HS-27A (cell line): ENCODE measurements at regions not wholly inside any gene's neighbourhood (a gene's known extent, or its start where the extent isn't known, plus 50 kb on each side); places are given as distances from the start of the nearest gene placed in this dataset.

ENCODE experiments used
- DNase-seq: peaks from one replicate; pipeline ENCODE4 v3.0.0-alpha.2; 2012; ENCODE audit warnings: low read depth, missing footprints

DNA sequence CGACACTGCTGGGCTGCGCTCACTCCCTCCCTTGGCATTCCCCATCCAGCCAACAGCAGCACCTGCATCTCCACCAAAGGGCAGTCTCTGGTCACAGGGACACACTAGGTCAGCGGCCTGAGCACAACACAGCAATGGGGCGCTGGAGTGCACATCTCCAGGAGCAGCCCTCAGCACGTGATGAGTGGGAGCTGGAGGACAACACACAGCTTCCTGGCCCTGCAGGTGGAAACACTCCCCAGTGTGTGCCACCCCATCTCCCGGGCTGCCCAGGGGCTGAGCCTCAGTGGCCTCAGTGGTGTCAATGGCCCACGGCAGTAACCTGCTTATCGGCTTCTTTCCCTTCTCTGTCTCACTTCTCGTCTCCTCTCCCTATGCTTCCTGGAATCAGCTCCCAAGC lies 96.8 kb upstream of the VSTM2B start:
- no peak for DNase-seq

DNA sequence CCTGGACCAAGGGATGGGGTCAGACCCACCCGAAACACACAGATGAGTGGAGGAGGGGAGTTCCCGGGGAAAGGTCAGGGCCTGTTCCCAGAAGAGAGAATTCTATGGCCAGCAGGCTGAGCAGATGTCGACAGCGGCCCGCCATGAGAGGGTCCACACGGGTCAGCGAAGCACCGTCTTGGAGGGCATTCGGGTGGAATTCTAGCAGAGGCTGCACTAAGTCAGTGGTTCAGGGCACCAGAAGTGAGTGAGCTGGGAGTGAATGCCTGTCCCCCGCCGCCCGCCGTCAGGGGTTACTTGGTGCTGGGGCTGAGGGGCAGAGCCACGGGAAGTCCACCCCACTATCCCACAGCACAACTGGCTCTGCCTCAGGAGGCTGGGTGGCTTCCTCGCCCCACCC lies 96.2 kb upstream of the VSTM2B start:
- DNase-seq = no peak

DNA sequence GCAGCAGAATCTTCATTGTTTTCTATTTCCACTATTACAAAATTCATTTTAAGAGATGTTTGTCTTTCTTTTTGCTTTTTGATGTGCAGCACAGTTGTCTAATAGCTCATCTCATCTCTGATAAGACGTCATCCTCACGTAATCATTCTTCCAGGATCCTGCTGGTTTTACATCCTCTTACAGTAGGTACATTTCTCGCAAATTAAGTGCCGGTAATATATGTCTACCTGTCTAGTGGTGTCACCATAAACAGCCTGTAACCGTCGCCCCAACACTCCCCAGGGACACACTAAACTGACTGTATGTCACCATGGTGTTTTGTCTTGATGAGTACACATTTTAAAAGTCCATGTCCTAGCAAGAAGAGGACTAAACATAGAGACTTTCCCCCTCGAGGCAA lies 94.5 kb upstream of the VSTM2B start:
- no peak for DNase-seq

DNA sequence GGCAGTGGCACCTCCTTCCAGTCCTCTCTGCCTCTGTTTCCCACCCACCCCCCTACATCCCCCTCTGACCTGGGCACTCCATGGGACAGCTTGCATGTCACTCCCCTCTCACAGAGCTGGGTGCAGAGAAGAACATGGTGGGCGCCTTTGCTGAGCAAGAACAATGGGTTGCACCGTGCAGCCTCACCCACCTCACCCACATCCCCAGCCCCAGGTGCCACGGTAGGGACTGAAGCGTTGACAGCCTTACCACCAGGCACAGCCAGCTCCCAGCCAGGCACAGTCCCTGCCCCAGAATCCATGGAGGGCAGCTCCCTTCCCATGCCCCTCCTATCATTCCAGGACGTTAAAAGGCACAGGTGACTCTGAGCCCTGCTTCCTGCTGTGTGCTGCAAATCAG lies 93.1 kb upstream of the VSTM2B start:
- DNase-seq = no peak

DNA sequence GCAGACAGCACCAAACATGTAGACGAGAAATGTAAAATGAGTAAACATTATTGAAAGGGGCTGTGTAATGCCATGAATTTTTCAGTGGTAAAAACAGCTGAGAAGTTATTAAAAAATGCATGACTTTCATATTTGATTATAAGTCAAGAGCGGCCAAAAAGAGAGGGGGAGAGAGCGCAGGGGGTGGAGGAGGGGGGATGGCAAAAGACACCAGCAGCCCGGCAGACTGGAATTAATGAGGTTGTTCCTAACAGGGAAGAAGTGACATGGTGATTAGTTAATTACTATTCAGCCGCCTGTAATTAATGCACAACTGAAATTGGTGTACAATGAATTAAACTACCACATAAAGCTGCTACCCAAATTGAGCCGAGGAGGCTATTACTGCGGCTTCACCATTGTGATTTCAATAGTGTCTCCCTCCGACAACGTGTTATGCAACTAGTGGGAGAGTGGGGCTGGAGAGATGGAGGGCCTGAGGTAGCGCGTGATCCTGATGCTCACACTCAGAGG lies 89.1 kb upstream of the VSTM2B start:
- DNase-seq = no peak

DNA sequence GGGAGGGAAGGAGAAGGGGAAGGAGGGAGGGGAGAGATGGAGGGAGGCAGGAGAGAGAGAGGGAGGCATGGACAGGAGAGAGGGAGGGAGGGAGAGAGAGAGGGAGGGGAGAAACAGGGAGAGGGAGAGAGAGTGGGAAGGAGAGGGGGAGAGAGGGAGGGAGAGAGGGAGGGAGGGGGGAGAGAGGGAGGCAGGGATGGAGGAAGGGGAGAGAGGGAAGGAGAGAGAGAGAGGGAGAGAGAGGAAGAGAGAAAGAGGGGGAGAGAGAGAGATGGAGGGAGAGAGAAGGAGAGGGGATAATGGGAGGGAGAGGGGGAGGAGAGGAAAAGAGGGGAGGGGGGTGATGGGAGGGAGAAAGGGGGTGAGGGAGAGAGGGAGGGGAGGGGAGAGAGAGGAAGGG lies 86.8 kb upstream of the VSTM2B start:
- no peak for DNase-seq

DNA sequence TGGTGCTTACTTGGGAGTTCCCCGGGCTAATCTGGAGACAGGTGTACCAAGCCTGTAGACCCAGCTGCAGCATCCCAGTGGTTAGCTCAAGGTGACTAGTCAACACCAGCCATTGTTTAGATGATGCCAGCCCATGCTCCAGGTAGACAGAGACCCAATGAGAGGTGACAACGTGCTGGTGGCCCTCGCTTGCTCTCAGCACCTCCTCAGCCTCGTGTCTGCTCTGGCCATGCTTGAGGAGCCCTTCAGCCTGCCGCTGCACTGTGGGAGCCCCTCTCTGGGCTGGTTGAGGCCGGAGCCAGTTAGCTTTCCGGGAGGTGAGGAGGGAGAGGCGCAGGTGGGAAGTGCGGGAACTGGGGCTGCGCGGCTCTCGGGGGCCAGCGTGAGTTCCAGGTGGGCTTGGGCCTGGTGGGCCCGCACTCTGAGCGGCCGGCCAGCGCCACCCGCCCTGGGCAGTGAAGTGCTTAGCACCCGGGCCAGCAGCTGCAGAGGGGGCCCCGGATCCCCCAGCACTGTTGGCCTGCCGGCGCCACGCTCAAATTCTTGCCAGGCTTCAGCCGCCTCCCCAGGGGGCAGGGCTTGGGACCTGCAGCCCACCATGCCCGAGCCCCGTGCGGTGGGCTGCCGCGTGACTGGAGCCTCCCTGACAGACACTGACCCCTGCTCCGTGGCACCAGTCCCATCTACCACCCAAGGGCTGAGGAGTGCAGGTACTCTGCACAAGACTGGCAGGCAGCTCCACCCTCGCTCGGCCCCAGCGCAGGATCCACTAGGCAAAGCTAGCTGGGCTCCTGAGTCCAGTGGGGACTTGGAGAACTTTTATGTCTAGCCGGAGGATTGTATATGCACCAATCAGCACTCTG lies 85.9 kb upstream of the VSTM2B start:
- no peak for DNase-seq

DNA sequence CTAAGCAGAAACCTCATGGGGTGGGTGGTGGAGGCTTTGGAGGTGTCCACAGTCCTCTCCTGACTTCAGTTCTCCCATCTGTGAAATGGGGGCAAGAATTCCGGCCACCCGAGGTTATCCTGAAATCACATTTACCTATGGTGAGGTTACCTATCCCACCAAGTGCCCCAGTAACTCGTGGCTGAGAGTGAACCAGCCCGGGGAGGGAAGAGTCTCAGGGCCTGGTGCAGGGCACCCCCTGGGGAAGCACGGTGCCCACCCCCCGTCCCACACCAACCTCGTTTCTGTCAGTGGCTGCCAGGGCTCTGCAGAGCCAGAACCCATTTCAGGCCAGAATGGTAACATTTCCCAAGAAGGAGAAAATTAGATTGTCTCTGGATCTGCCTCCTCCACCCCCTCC lies 83.7 kb upstream of the VSTM2B start:
- DNase-seq = no peak

DNA sequence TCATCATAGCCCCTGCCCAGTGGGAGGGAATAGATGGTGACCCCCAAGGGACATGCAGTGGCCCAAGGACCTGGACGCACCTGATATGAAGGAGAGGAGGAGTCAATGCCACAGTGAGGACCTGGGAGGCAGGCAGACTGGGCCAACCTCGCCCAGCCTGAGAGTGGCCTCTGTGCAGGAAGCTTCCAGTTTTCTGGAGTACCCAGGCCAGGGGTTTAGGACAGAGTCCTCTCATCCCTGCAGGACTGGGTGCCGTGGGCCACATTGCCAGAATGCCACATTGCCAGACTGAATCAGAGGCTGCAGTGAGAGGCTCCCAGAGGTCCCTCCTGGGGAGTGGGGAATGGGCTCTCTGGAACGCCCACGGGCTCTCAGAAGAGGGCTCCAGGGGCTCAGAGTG lies 82.9 kb upstream of the VSTM2B start:
- no peak for DNase-seq

DNA sequence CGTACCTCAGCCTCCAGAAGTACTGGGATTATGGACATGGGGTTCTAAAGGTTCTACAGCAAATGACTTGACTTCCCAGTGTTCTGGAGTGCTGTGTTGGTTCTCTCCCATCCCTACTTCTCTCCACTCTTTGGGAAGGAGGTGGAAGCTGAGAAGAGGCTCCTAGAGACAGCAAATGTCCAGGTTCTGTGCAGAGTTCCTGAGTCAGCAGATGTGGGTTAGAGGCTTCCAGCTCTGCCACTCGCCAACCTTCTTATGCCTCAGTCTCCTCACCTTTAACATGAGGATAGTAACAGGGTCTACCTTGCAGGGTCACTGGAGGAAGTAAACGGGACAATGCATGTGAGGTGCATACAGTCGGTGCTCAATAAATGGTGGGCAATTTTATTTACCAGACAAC lies 80.5 kb upstream of the VSTM2B start:
- DNase-seq = no peak

DNA sequence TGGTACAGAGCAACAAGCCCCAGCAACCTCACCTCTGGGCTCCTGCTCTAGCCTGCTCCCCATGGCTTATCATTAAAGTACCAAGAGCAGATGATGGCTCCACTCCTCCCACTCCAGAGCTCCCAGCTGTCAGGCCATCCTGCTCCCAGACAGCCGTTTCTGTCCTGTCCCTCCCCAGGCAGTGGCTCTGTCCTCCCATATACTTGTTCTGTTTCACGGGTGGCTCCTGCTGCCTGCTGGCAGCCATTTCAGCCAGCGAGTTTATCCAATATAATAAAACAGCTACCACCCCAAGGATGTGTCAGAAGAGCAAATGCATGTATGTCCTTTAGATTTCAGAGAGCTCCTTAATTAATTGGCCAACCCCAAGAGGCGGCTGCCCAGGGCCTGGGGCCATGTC lies 79.4 kb upstream of the VSTM2B start:
- DNase-seq = no peak

DNA sequence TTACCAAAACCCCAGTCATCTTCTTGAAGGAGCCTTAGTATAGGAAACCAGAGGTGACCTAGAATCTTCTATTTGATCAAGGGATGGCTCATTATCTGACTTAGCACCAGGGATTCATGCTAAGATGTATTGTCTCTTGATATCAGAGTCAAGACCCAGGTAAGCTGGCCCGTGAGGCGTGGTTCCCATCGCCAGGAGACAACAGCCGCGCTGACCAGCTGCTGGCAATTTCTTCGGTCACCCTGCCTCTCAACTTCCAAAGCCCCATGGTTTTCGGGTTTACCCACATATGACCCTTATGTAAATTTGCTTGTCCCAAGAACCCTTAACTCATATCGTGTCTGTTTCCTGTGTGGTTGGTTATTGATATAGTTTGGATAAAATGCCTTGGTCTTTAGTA lies 77.7 kb upstream of the VSTM2B start:
- no peak for DNase-seq

DNA sequence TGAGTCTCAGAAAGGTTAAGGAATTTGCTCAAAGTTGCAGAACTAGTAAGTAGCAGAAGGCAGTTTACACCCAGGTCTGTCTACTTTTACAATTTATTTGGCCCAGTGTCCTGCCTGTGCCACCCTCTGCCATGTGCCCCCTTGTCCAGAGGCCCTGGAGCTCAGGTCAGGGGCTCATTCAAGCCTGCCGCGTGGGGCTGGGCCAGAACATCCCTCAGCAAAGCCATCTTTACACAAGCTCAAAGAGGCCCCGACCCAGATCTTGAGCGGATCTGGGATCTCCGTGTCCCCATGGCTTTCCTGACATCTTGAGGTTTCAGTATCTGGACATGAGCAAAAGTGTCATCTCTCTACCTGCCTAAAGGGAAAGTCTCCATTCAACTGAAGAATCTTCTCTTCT lies 76.4 kb upstream of the VSTM2B start:
- DNase-seq = no peak

DNA sequence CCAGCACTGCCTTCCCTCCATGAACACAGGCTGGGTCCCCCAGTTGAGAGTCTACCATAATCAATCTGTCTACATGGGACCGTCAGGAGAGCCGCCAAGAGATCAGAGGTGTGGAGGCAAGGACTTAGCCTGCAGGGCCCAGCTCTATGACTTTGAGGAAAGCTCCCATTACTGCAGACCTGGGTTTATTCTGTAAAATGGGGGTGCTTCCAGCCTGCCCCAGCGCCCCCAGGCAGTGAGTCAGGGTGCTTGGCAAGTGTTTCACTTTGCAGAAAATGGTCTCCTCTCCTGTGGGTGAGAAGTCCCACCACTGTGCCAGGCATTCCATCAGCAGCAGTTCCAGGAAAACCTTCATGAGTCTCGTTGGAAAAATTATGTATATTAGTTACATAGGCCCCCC lies 75.5 kb upstream of the VSTM2B start:
- no peak for DNase-seq

DNA sequence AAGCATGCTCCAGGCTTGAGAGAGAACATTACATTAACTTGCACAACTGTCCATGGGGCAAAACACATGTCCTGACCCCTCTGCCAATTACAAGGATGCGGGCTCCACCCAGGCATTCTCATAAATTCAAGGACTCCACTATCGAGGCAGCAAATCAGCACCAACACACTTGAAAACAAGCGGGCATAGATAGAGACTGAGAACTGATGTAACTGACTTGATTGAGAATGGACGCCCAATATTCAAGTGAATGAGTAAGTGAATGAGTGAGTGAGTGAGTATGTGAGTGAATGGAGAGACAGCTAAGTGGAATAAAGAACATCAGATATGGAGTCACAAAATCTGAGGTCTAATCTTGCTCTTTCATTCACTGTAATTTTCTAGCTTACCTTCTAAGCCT lies 75.0 kb upstream of the VSTM2B start:
- no peak for DNase-seq

DNA sequence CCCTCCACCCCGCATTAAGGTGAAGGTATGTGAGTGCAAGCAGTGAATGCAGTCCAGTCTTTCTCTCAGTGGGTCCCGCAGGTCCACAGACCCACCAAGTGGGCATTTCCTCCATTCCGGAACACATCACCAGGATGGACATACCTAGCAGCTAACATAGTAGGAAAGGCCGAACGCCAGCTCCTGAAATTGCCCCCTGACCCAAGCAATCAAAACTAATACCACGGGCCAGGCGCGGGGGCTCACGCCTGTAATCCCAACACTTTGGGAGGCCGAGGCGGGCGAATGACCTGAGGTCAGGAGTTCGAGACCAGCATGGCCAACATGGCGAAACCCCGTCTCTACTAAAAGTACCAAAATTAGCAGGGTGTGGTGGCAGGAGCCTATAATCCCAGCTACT lies 71.7 kb upstream of the VSTM2B start:
- DNase-seq = no peak

DNA sequence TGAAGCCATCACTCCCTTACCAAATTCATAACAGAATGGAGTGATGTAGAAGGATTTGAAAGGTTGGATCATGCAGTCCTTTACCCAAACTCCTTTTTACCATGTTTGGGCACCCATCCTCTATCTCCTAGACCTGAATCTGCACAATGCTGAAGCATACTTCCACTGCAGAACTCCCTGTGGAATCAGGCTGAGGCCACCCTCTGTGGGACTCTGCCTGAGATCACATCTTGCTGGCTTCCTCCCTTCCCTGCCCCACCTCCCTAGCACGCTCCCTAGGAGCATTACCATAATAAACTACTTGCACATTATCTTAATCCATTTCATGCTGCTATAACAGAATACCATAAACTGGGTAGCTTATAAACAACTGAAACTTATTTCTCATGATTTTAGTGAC lies 68.4 kb upstream of the VSTM2B start:
- no peak for DNase-seq

DNA sequence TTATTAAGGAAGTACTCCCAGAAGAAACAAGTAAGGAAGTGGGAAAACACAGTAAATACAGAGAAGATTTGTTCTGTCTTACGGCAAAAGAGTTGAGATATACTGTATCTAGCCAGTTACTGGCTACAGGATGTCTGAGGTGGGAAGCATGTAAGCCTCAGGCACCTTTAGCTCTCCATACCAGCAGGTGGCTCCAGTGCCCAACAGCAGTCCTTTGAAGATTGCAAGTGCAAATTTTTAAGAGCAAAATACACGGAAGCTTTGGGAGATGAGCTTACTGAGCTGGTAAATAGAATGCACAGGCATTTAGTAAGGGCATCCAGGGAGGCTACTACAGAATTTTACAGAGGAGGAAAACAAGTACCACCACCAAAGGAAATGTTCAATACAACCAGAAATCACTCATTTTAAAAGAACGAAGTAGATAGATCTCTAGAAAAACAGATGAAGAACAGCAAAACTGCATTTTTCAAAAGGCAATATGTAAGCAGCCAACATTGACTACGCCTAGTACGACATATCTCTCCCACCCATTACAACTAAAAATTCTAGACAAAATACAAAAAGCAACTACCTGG lies 57.9 kb upstream of the VSTM2B start:
- no peak for DNase-seq

DNA sequence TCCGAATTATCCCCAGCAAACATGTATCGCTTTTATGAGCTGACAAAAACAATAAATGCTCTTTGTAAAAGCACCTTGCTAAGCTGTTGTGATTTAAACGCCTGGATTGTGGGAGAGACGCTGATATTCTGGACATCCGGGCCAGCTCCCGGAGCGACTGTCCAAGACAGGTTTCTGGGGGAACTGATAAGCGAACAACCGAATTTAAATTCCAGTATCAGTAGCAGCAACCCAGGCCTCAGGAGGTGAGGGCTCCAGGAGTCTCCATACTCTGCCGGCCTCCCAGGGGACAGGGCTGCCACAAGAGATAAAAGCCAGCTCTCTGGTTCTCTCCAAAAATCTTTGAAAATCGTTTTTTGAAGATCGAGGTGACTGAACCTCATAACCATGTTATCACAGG lies 50.3 kb upstream of the VSTM2B start:
- DNase-seq = no peak
